H9 (cell line): ENCODE measurements at regions not wholly inside any gene's neighbourhood (a gene's known extent, or its start where the extent isn't known, plus 50 kb on each side); places are given as distances from the start of the nearest gene placed in this dataset.

Source experiments
- DNase-seq: peaks from one replicate; pipeline ENCODE4 v3.0.0-alpha.2; 2017
- H2AFZ ChIP-seq: one replicate; pipeline ENCODE4 v1.6.1; 2013; ENCODE audit warnings: mild to moderate bottlenecking, low read length, control low read depth, moderate library complexity
- H2AK5ac ChIP-seq: 2 replicates; pipeline ENCODE4 v1.6.1; 2013; ENCODE audit warnings: low read length, control low read depth, mixed read lengths; ENCODE audit not compliant: insufficient read length
- H2BK120ac ChIP-seq: one replicate; pipeline ENCODE4 v1.6.1; 2013; ENCODE audit warnings: low read depth, mild to moderate bottlenecking, low read length, control low read depth, inconsistent platforms; ENCODE audit not compliant: poor library complexity, severe bottlenecking
- H2BK12ac ChIP-seq: 2 replicates; pipeline ENCODE4 v1.6.1; 2013; ENCODE audit warnings: low read length, control low read depth, mixed read lengths, low read depth; ENCODE audit not compliant: insufficient read length
- H2BK15ac ChIP-seq: 2 replicates; pipeline ENCODE4 v1.6.1; 2013; ENCODE audit warnings: low read depth, low read length, control low read depth
- H2BK20ac ChIP-seq: one replicate; pipeline ENCODE4 v1.6.1; 2013; ENCODE audit warnings: low read depth, mild to moderate bottlenecking, low read length, control low read depth, inconsistent platforms; ENCODE audit not compliant: poor library complexity, severe bottlenecking
- H2BK5ac ChIP-seq: 2 replicates; pipeline ENCODE4 v1.6.1; 2013; ENCODE audit warnings: low read length, control low read depth, mixed read lengths; ENCODE audit not compliant: insufficient read length
- H3K14ac ChIP-seq: 2 replicates; pipeline ENCODE4 v1.6.1; 2013; ENCODE audit warnings: low read length, control low read depth; ENCODE audit not compliant: insufficient read depth
- H3K18ac ChIP-seq: 2 replicates; pipeline ENCODE4 v1.6.1; 2013; ENCODE audit warnings: low read depth, mild to moderate bottlenecking, mixed read lengths, low read length, control low read depth; ENCODE audit not compliant: insufficient read length
- H3K23ac ChIP-seq: 2 replicates; pipeline ENCODE4 v1.6.1; 2013; ENCODE audit warnings: low read length, control low read depth, mixed read lengths, low read depth; ENCODE audit not compliant: insufficient read length
- H3K23me2 ChIP-seq: 2 replicates; pipeline ENCODE4 v1.6.1; 2013; ENCODE audit warnings: low read depth, mild to moderate bottlenecking, mixed read lengths, low read length, control low read depth; ENCODE audit not compliant: insufficient read length, poor library complexity, severe bottlenecking
- H3K27ac ChIP-seq: 2 replicates; pipeline ENCODE4 v1.5.1; 2013; ENCODE audit warnings: low read length, control low read depth, mixed read lengths, low read depth; ENCODE audit not compliant: insufficient read length
- H3K27me3 ChIP-seq: 2 replicates; pipeline ENCODE4 v1.6.1; 2013; ENCODE audit warnings: low read length, control low read depth, inconsistent platforms; ENCODE audit not compliant: insufficient read depth
- H3K4ac ChIP-seq: 2 replicates; pipeline ENCODE4 v1.6.1; 2013; ENCODE audit warnings: low read depth, mild to moderate bottlenecking, control low read depth, inconsistent platforms, low read length, moderate library complexity
- H3K4me1 ChIP-seq: 2 replicates; pipeline ENCODE4 v1.6.1; 2013; ENCODE audit warnings: low read length, control low read depth, inconsistent platforms; ENCODE audit not compliant: insufficient read depth
- H3K4me2 ChIP-seq: 2 replicates; pipeline ENCODE4 v1.6.1; 2013; ENCODE audit warnings: low read length, control low read depth, mixed read lengths; ENCODE audit not compliant: insufficient read length, insufficient read depth
- H3K56ac ChIP-seq: 2 replicates; pipeline ENCODE4 v1.6.1; 2013; ENCODE audit warnings: low read depth, mild to moderate bottlenecking, mixed read lengths, low read length, control low read depth; ENCODE audit not compliant: insufficient read length
- H3K79me1 ChIP-seq: 2 replicates; pipeline ENCODE4 v1.6.1; 2013; ENCODE audit warnings: low read depth, mild to moderate bottlenecking, moderate library complexity, low read length, control low read depth, inconsistent platforms; ENCODE audit not compliant: insufficient read depth, poor library complexity, severe bottlenecking
- H3K79me2 ChIP-seq: 2 replicates; pipeline ENCODE4 v1.6.1; 2013; ENCODE audit warnings: low read length, control low read depth, inconsistent platforms; ENCODE audit not compliant: insufficient read depth
- H3K9ac ChIP-seq: 2 replicates; pipeline ENCODE4 v1.6.1; 2013; ENCODE audit warnings: low read length, control low read depth, mixed read lengths; ENCODE audit not compliant: insufficient read length; ENCODE audit errors: extremely low read depth
- H3K9me3 ChIP-seq: one replicate; pipeline ENCODE4 v1.6.1; 2013; ENCODE audit warnings: low read depth, low read length, inconsistent platforms; ENCODE audit not compliant: control insufficient read depth
- H3T11ph ChIP-seq: one replicate; pipeline ENCODE4 v1.6.1; 2013; ENCODE audit warnings: mild to moderate bottlenecking, low read length, control low read depth, inconsistent platforms
- H4K20me1 ChIP-seq: one replicate; pipeline ENCODE4 v1.6.1; 2013; ENCODE audit not compliant: control insufficient read depth, insufficient read length, insufficient read depth
- H4K5ac ChIP-seq: 2 replicates; pipeline ENCODE4 v1.6.1; 2013; ENCODE audit warnings: low read depth, mild to moderate bottlenecking, mixed read lengths, low read length, control low read depth; ENCODE audit not compliant: insufficient read length
- H4K8ac ChIP-seq: replicated peaks from 2 replicates; pipeline ENCODE4 v1.6.1; 2013; ENCODE audit warnings: low read length, control low read depth, mixed read lengths, low read depth; ENCODE audit not compliant: insufficient read length
- H4K91ac ChIP-seq: 2 replicates; pipeline ENCODE4 v1.6.1; 2013; ENCODE audit warnings: low read depth, mild to moderate bottlenecking, moderate library complexity, mixed read lengths, low read length, control low read depth; ENCODE audit not compliant: insufficient read length
- H3K27ac Mint-ChIP-seq, 3 experiments: 2 replicates in 2 of 3; 3 replicates in 1 of 3; pipeline ENCODE4 v1.8.0; 2020 to 2021; ENCODE audit warnings: mixed read lengths in 3 of 3, mild to moderate bottlenecking in 1 of 3, moderate library complexity in 1 of 3
- H3K27me3 Mint-ChIP-seq: 2 replicates; pipeline ENCODE4 v1.8.0; 2021; ENCODE audit warnings: low read depth, mild to moderate bottlenecking, moderate library complexity, mixed read lengths
- H3K36me3 Mint-ChIP-seq, 3 experiments: 2 replicates in 2 of 3; 3 replicates in 1 of 3; pipeline ENCODE4 v1.8.0; 2020 to 2021; ENCODE audit warnings: low read depth in 3 of 3, mixed read lengths in 3 of 3; ENCODE audit not compliant: insufficient read depth in 1 of 3
- H3K4me1 Mint-ChIP-seq, 2 experiments: 2 replicates each; pipeline ENCODE4 v1.8.0; 2020; ENCODE audit warnings: mixed read lengths in 2 of 2
- H3K4me3 Mint-ChIP-seq, 2 experiments: 2 replicates in 1 of 2; 3 replicates in 1 of 2; pipeline ENCODE4 v1.8.0; 2020 to 2021; ENCODE audit warnings: mild to moderate bottlenecking in 2 of 2, mixed read lengths in 2 of 2, moderate library complexity in 1 of 2
- H3K9me3 Mint-ChIP-seq, 2 experiments: 2 replicates in 1 of 2; 3 replicates in 1 of 2; pipeline ENCODE4 v1.8.0; 2020; ENCODE audit warnings: mild to moderate bottlenecking in 2 of 2, mixed read lengths in 2 of 2, moderate library complexity in 1 of 2
- CTCF ChIP-seq: fragments of 200-600 bp; sonication (generic); conservative IDR thresholded peaks from 3 replicates; pipeline ENCODE4 v1.8.0; 2021; ENCODE audit warnings: antibody characterized with exemption, mild to moderate bottlenecking
- WGBS: extraction: QIAGEN DNeasy Blood & Tissue Kit; methylation state at CpG from one replicate; pipeline ENCODE4 v1.1.7; 2013; ENCODE audit warnings: missing lambda C conversion rate, low lambda C conversion rate, mixed read lengths; ENCODE audit not compliant: insufficient read length; ENCODE audit errors: extremely low coverage; 5-methylcytosine and 5-hydroxymethylcytosine counted together

GRCh38 chr4:182145334-182145905, 97.8 kb upstream of the TENM3 start:
- Histone ChIP-seq H3K23ac (no peak overlapping the region), H4K91ac (no peak overlapping the region), H3K18ac (no peak overlapping the region), H3K9me3 (no peaks in the 10 kb centered on the region), H3K4ac (no peak overlapping the region), H4K8ac (no peak overlapping the region), H2AK5ac (no peak overlapping the region), H3K27me3 (peaks cover 4% of the 10 kb centered on the region; the same call in 1 of the 2 replicates), H2BK20ac (no peak overlapping the region), H2AFZ (no peak overlapping the region), H3K14ac (no peak overlapping the region), H2BK12ac (no peak overlapping the region), H3K27ac (no peak overlapping the region), H3K9ac (peak overlapping the region; percentile 45), H2BK15ac (no peak overlapping the region), H2BK5ac (no peak overlapping the region), H4K20me1 (no peaks in the 10 kb centered on the region), H3K79me2 (peaks cover 12% of the 10 kb centered on the region; the same call in 1 of the 2 replicates), H3K79me1 (no peaks in the 10 kb centered on the region), H2BK120ac (no peak overlapping the region), H3T11ph (no peak overlapping the region), H3K4me1 (no peaks in the 10 kb centered on the region), H4K5ac (no peak overlapping the region), H3K56ac (no peak overlapping the region), H3K23me2 (peaks cover 24% of the 10 kb centered on the region), H3K4me2 (peak overlapping the region; percentile 99)
- peak overlapping the region; percentile 98 to 100 for H3K4me3 Mint-ChIP-seq
- no peak for DNase-seq
- H3K27ac Mint-ChIP-seq, result peak overlapping the region; percentile 65 to 100 (median 93)
- no CpG with 5 or more reads among the region's 12 CpGs for WGBS
- H3K36me3 Mint-ChIP-seq, result peaks cover 0 to 6% (median 3%) of the 10 kb centered on the region in 3 experiments; a peak in 3 of 7 replicates
- peaks cover 20% of the 10 kb centered on the region for H3K27me3 Mint-ChIP-seq
- no peak for TF ChIP-seq CTCF
- H3K9me3 Mint-ChIP-seq, result peaks cover 0 to 2% of the 10 kb centered on the region in 2 experiments; a peak in 3 of 5 replicates
- H3K4me1 Mint-ChIP-seq, result peaks cover 54 to 59% of the 10 kb centered on the region in 2 experiments
